Muscle layer of colon (tissue), 2 donors: ENCODE measurements at regions not wholly inside any gene's neighbourhood (a gene's known extent, or its start where the extent isn't known, plus 50 kb on each side); places are given as distances from the start of the nearest gene placed in this dataset.

ENCODE experiments used
- H3K27ac ChIP-seq: one replicate; pipeline ENCODE4 v1.7.0; 2013; ENCODE audit warnings: low read depth, mild to moderate bottlenecking, low read length, moderate library complexity
- H3K27me3 ChIP-seq, 2 donors: one replicate each; pipeline ENCODE4 v1.7.0; 2013; ENCODE audit warnings: low read length in 2 of 2, mild to moderate bottlenecking in 2 of 2; ENCODE audit not compliant: insufficient read depth in 2 of 2, control insufficient read depth in 1 of 2
- H3K36me3 ChIP-seq: one replicate; pipeline ENCODE4 v1.7.0; 2013; ENCODE audit warnings: mild to moderate bottlenecking, low read length; ENCODE audit not compliant: insufficient read depth
- H3K4me1 ChIP-seq: one replicate; pipeline ENCODE4 v1.7.0; 2013; ENCODE audit warnings: mild to moderate bottlenecking, low read length; ENCODE audit not compliant: insufficient read depth
- H3K4me3 ChIP-seq, 2 donors: one replicate each; pipeline ENCODE4 v1.7.0; 2013; ENCODE audit warnings: low read length in 2 of 2, low read depth in 1 of 2, mild to moderate bottlenecking in 1 of 2, moderate library complexity in 1 of 2
- H3K9ac ChIP-seq: one replicate; pipeline ENCODE4 v1.7.0; 2013; ENCODE audit warnings: low read length
- H3K9me3 ChIP-seq: one replicate; pipeline ENCODE4 v1.7.0; 2013; ENCODE audit warnings: mild to moderate bottlenecking, low read length
- donor health status: abdominal sarcoma.
- donor health status: Adenocarcinoma of cecum.

GRCh38 chr19:30215248-30215647, 156.9 kb upstream of the ZNF536 start:
- H3K27me3 ChIP-seq, result no peaks in the 10 kb centered on the region
- H3K4me1 ChIP-seq, result no peaks in the 10 kb centered on the region
- H3K9ac ChIP-seq, result no peak overlapping the region
- no peak overlapping the region for H3K4me3 ChIP-seq
- no peaks in the 10 kb centered on the region for H3K9me3 ChIP-seq
- H3K36me3 ChIP-seq, result no peaks in the 10 kb centered on the region
- no peak overlapping the region for H3K27ac ChIP-seq

GRCh38 chr19:30216453-30216852, 155.7 kb upstream of the ZNF536 start:
- H3K9ac ChIP-seq, result no peak overlapping the region
- H3K27ac ChIP-seq, result no peak overlapping the region
- no peak overlapping the region for H3K4me3 ChIP-seq
- no peaks in the 10 kb centered on the region for H3K36me3 ChIP-seq
- H3K27me3 ChIP-seq, result peaks cover 0 to 3% of the 10 kb centered on the region in 2 donors
- no peaks in the 10 kb centered on the region for H3K9me3 ChIP-seq
- H3K4me1 ChIP-seq, result no peaks in the 10 kb centered on the region

GRCh38 chr19:30217461-30217860, 154.7 kb upstream of the ZNF536 start:
- no peak overlapping the region for H3K9ac ChIP-seq
- no peak overlapping the region for H3K4me3 ChIP-seq
- peaks cover 0 to 10% of the 10 kb centered on the region in 2 donors for H3K27me3 ChIP-seq
- H3K9me3 ChIP-seq, result no peaks in the 10 kb centered on the region
- H3K36me3 ChIP-seq, result no peaks in the 10 kb centered on the region
- no peaks in the 10 kb centered on the region for H3K4me1 ChIP-seq
- no peak overlapping the region for H3K27ac ChIP-seq

DNA sequence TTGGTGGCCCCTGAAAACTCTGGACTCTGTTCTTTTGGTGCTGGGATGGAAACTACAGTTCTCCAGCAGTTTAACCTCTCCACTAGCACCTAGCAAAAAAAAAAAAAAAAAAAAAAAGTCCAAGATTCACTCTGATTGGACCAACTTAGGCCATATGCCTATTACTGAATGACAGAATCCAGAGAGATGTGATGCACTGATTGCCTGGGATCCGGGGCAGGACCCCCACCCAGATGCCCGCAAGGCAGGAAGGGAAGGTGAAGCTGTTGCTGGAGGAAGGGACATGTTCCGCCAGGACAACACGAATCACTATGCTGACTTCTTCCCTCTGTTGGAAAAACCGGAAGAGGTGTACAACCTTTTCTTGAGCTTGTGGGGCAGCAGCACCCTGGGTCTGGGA, 152.5 kb upstream of the ZNF536 start:
- Histone ChIP-seq H3K27me3 (peaks cover 20 to 31% of the 10 kb centered on the region in 2 donors), H3K36me3 (no peaks in the 10 kb centered on the region), H3K4me3 (no peak overlapping the region), H3K9me3 (no peaks in the 10 kb centered on the region), H3K4me1 (peaks cover 1% of the 10 kb centered on the region), H3K27ac (no peak overlapping the region), H3K9ac (no peak overlapping the region)

- H3K4me1 ChIP-seq, result peaks cover 9% of the 10 kb centered on the region
- no peak overlapping the region for H3K27ac ChIP-seq
- no peak overlapping the region for H3K9ac ChIP-seq
- H3K9me3 ChIP-seq, result no peaks in the 10 kb centered on the region
- peaks cover 25 to 44% of the 10 kb centered on the region in 2 donors for H3K27me3 ChIP-seq
- H3K4me3 ChIP-seq, result no peak overlapping the region
- H3K36me3 ChIP-seq, result no peaks in the 10 kb centered on the region
Measured at GRCh38 chr19:30221176-30221575, 151.0 kb upstream of the ZNF536 start.

DNA sequence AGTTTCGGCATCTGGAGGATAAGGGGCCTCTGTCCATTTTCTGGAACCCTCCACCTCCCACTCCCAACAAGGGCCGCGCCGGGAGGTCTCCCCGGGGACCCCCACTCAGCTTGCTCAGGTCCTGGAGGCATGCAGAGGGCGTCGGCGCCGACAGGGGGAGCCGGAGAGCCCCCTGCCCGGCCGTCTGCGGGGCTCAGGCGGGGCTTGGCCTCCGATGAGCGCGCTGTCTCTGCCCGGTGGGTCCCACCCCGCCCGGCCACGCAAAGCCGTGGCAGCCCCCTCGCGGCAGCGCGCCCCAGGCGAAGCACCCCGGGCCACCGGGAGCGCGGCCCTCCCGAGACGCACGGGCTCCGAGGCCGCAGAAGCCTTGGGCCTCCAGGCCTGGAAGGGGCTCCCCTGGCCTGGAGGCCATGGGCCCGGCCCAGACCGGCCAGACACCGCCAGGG, 149.7 kb upstream of the ZNF536 start:
- H3K9me3 ChIP-seq, result no peaks in the 10 kb centered on the region
- no peak overlapping the region for H3K9ac ChIP-seq
- peaks cover 15% of the 10 kb centered on the region for H3K4me1 ChIP-seq
- no peak overlapping the region for H3K27ac ChIP-seq
- H3K36me3 ChIP-seq, result no peaks in the 10 kb centered on the region
- H3K4me3 ChIP-seq, result no peak overlapping the region
- H3K27me3 ChIP-seq, result peaks cover 35 to 54% of the 10 kb centered on the region in 2 donors

DNA sequence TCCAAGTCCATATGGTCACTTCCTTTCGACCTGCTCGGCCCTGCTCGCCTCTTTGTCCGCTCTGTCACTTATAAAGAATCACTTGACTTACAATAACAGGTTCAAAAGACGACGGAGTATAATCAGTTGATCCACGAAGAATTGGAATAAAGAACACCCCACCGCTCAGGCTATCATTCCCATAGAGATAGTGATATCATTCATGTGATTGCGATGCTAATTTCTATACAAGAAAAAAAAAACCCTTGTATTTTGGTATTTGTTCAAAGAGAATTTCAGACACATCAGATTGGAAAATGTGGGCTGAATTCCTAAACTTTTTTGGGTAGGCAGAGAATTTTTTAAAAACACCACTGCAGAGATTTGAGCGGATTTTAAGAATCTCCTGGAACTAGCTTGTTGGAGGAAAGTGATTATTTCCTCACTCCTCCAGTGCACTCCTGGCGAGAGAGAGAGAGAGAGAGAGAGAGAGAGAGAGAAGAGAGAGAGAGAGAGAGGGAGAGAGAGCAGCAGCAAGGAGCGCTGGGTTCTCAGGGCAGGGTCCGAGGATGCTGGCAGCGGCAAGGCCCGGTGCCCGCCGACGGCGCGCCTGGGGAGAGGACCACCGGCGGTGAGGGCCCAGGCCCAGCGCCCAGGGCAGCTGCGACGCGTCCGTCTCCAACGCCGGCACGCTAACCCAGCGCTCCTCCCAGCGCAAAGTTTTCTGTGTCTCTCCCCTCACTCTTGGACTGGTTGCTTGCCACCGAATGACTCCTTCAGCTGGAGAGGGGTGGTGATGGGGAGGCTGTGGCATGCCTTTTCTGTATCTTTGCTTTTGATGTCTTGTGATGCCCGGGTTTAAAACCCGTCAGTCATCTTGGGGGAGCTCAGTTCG, 149.0 kb upstream of the ZNF536 start:
- no peak overlapping the region for H3K4me3 ChIP-seq
- H3K27me3 ChIP-seq, result peaks cover 35 to 57% of the 10 kb centered on the region in 2 donors
- H3K36me3 ChIP-seq, result no peaks in the 10 kb centered on the region
- no peak overlapping the region for H3K9ac ChIP-seq
- no peaks in the 10 kb centered on the region for H3K9me3 ChIP-seq
- no peak overlapping the region for H3K27ac ChIP-seq
- H3K4me1 ChIP-seq, result peaks cover 17% of the 10 kb centered on the region

- Histone ChIP-seq H3K4me3 (no peak overlapping the region), H3K36me3 (no peaks in the 10 kb centered on the region), H3K27me3 (peaks cover 35 to 64% of the 10 kb centered on the region in 2 donors), H3K4me1 (peaks cover 21% of the 10 kb centered on the region), H3K27ac (no peak overlapping the region), H3K9me3 (no peaks in the 10 kb centered on the region), H3K9ac (no peak overlapping the region)
Measured at GRCh38 chr19:30223866-30224688, 148.1 kb upstream of the ZNF536 start.

GRCh38 chr19:30224689-30225606, 147.2 kb upstream of the ZNF536 start:
- no peak overlapping the region for H3K27ac ChIP-seq
- H3K27me3 ChIP-seq, result peaks cover 35 to 71% of the 10 kb centered on the region in 2 donors
- no peak overlapping the region for H3K9ac ChIP-seq
- H3K9me3 ChIP-seq, result no peaks in the 10 kb centered on the region
- no peaks in the 10 kb centered on the region for H3K36me3 ChIP-seq
- H3K4me1 ChIP-seq, result peaks cover 21% of the 10 kb centered on the region
- H3K4me3 ChIP-seq, result peak overlapping the region; percentile 20 to 28

DNA sequence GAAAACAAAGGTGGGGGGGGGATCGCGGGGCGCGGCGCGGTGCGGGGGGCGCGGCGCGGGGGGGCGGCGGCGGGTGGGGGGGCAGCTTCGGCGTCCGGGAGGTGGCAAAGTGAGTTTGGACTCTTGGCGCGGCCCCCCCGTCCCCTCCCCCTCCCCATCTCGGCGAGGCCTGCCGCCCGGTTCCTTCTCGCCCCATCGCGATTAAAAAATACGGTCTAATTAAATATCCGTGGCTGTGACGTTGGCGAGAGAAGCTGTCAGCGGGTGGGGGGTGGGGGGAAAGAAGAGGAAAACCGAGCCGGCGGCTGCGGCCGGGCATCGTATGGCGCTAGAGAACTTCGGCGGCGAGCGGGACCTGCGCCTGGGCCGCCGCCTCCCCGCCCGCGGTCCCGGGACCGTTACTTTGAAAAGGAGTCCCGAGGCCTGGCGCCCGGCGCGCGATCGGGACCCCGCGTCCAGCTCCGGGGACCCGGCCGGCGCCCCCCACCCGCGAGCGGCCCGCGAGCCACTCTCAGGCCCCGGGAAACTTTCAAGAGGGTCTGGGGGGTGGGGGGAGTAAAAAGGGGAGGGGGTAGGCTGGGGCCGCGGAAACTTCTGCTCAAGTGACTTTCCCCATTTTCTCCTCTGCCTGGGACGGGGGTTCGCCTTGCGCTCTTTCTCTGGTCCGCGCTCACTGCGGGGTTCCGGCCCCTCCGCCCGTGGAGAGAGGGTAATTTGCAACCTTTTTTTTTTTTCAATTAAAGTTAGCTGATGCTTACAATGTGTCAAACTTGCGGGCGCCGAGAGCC, 146.3 kb upstream of the ZNF536 start:
- Histone ChIP-seq H3K9me3 (no peaks in the 10 kb centered on the region), H3K27me3 (peaks cover 35 to 71% of the 10 kb centered on the region in 2 donors), H3K4me3 (peak overlapping the region; percentile 75 to 83), H3K4me1 (peaks cover 21% of the 10 kb centered on the region), H3K9ac (no peak overlapping the region), H3K27ac (no peak overlapping the region), H3K36me3 (no peaks in the 10 kb centered on the region)
